Parathyroid adenoma (tissue), 2 donors: ENCODE measurements at regions not wholly inside any gene's neighbourhood (a gene's known extent, or its start where the extent isn't known, plus 50 kb on each side); places are given as distances from the start of the nearest gene placed in this dataset.
A peak's percentile ranks its signal among the peaks of the same experiment; 100 is the strongest.

Experiments used
- H2AFZ ChIP-seq: fragments of 300-600 bp; sonication (generic); one replicate; pipeline ENCODE4 v1.7.0; 2017; ENCODE audit warnings: antibody characterized with exemption, mild to moderate bottlenecking
- H3K27ac ChIP-seq: fragments of 300-600 bp; sonication (generic); one replicate; pipeline ENCODE4 v1.7.0; 2017
- H3K27me3 ChIP-seq: fragments of 300-600 bp; sonication (generic); one replicate; pipeline ENCODE4 v1.7.0; 2017; ENCODE audit warnings: low read length; ENCODE audit not compliant: control insufficient read depth, insufficient read depth
- H3K36me3 ChIP-seq: fragments of 300-600 bp; sonication (generic); one replicate; pipeline ENCODE4 v1.7.0; 2017; ENCODE audit warnings: low read length; ENCODE audit not compliant: control insufficient read depth, insufficient read depth
- H3K4me1 ChIP-seq: fragments of 300-600 bp; sonication (generic); one replicate; pipeline ENCODE4 v1.7.0; 2017; ENCODE audit warnings: control low read depth
- H3K4me2 ChIP-seq: fragments of 300-600 bp; sonication (generic); one replicate; pipeline ENCODE4 v1.7.0; 2017; ENCODE audit warnings: low read length
- H3K4me3 ChIP-seq: fragments of 300-600 bp; sonication (generic); one replicate; pipeline ENCODE4 v1.7.0; 2017; ENCODE audit warnings: low read depth, low read length
- H3K79me2 ChIP-seq: fragments of 300-600 bp; sonication (generic); one replicate; pipeline ENCODE4 v1.7.0; 2017; ENCODE audit warnings: control low read depth
- H3K9ac ChIP-seq: fragments of 300-600 bp; sonication (generic); one replicate; pipeline ENCODE4 v1.7.0; 2017; ENCODE audit warnings: mild to moderate bottlenecking
- H3K9me3 ChIP-seq: fragments of 300-600 bp; sonication (generic); one replicate; pipeline ENCODE4 v1.7.0; 2017; ENCODE audit warnings: low read length; ENCODE audit not compliant: control insufficient read depth
- CTCF ChIP-seq: fragments of 300-600 bp; sonication (generic); IDR thresholded peaks from one replicate; pipeline ENCODE4 v1.7.0; 2017; ENCODE audit warnings: antibody characterized with exemption, mild to moderate bottlenecking
- donor health status: primary hyperparathyroidism.

- Histone ChIP-seq H3K79me2 (no peaks in the 10 kb centered on the region), H3K4me3 (no peak overlapping the region), H3K9me3 (no peaks in the 10 kb centered on the region), H3K36me3 (no peaks in the 10 kb centered on the region), H3K27me3 (no peaks in the 10 kb centered on the region), H3K4me1 (peaks cover 4% of the 10 kb centered on the region), H2AFZ (no peak overlapping the region), H3K27ac (no peak overlapping the region), H3K4me2 (no peak overlapping the region), H3K9ac (no peak overlapping the region)
- no peak for TF ChIP-seq CTCF
Measured at GRCh38 chr15:91793771-91794170, 59.7 kb upstream of the SLCO3A1 start.

DNA sequence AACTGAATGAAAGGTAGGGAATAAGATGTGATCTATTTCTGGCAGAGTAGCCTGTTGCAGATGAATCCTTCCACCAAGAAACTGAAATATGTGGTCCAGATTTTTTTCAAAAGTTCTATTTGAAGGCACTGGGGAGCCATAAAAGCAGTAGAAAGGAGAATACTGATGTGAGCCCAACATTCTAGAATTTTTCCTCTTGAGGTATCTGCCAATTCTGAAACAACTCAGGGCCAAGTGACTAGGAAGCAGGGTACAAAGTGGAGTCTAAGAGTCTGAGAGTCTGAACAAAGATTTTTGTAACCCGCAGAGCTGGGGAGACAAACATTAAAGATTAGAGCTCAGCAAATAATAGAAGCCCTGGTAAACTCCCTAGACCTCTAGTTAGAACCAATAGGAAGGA is 58.3 kb upstream of the SLCO3A1 start:
- Histone ChIP-seq H3K9ac (no peak overlapping the region), H2AFZ (no peak overlapping the region), H3K36me3 (no peaks in the 10 kb centered on the region), H3K79me2 (no peaks in the 10 kb centered on the region), H3K4me1 (peaks cover 4% of the 10 kb centered on the region), H3K9me3 (no peaks in the 10 kb centered on the region), H3K4me3 (no peak overlapping the region), H3K27me3 (no peaks in the 10 kb centered on the region), H3K4me2 (no peak overlapping the region), H3K27ac (no peak overlapping the region)
- TF ChIP-seq CTCF, result no peak

- peak overlapping the region; percentile 39 for H3K4me2 ChIP-seq
- H2AFZ ChIP-seq, result no peak overlapping the region
- no peak overlapping the region for H3K9ac ChIP-seq
- H3K4me3 ChIP-seq, result no peak overlapping the region
- no peaks in the 10 kb centered on the region for H3K36me3 ChIP-seq
- H3K27me3 ChIP-seq, result no peaks in the 10 kb centered on the region
- no peaks in the 10 kb centered on the region for H3K4me1 ChIP-seq
- no peak overlapping the region for H3K27ac ChIP-seq
- H3K79me2 ChIP-seq, result no peaks in the 10 kb centered on the region
- TF ChIP-seq CTCF, result no peak
- H3K9me3 ChIP-seq, result no peaks in the 10 kb centered on the region
Measured at GRCh38 chr15:91801836-91802534, 51.5 kb upstream of the SLCO3A1 start.

DNA sequence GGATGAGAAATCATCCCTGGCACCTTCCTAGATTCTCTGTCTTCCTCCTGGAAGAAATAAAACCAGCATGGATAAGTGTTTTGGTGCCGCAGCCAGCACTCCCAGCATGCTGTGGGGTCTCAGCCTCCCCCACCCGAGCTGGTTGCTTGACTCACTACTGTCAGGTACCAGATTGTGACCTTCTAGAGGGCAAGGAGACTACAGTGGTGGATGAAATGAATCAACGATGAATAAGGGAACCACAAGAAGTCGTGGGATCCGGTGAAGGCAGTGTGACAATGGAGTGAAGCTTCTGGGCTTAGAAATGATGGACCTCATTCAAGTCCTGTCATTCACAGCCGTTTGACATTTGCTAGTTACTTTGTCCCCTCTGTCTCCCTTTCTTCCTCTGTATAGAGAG is 50.2 kb upstream of the SLCO3A1 start:
- H3K4me3 ChIP-seq, result no peak overlapping the region
- H3K4me2 ChIP-seq, result no peak overlapping the region
- no peak overlapping the region for H3K27ac ChIP-seq
- H3K79me2 ChIP-seq, result no peaks in the 10 kb centered on the region
- no peak overlapping the region for H2AFZ ChIP-seq
- H3K27me3 ChIP-seq, result no peaks in the 10 kb centered on the region
- no peaks in the 10 kb centered on the region for H3K9me3 ChIP-seq
- H3K36me3 ChIP-seq, result no peaks in the 10 kb centered on the region
- no peak overlapping the region for H3K9ac ChIP-seq
- TF ChIP-seq CTCF, result no peak
- no peaks in the 10 kb centered on the region for H3K4me1 ChIP-seq
